ENCODE measurements at regions not wholly inside any gene's neighbourhood (a gene's known extent, or its start where the extent isn't known, plus 50 kb on each side); places are given as distances from the start of the nearest gene placed in this dataset.

GRCh38 chr11:69562816-69563215 is 78.1 kb upstream of the CCND1 start:
- 72 to 97% (median 95%) methylated on average over 4 of the region's 4 CpGs for WGBS, 4 donors
- Histone ChIP-seq H3K27me3 (no peaks in the 10 kb centered on the region), H3K4me1 (no peaks in the 10 kb centered on the region), H3K4me3 (no peak overlapping the region), H3K27ac (no peak overlapping the region), H3K9me3 (peaks cover 0 to 13% (median 0%) of the 10 kb centered on the region in 12 donors), H3K36me3 (no peaks in the 10 kb centered on the region)
- intact Hi-C loops (cut with DNase I), result no loop called here
- ATAC-seq (no peak), DNase-seq (no peak)
- no peak for TF ChIP-seq CTCF (IDR thresholded peaks at IDR 0.05)
- TF ChIP-seq POLR2A (IDR thresholded peaks at IDR 0.05), result no peak

DNA sequence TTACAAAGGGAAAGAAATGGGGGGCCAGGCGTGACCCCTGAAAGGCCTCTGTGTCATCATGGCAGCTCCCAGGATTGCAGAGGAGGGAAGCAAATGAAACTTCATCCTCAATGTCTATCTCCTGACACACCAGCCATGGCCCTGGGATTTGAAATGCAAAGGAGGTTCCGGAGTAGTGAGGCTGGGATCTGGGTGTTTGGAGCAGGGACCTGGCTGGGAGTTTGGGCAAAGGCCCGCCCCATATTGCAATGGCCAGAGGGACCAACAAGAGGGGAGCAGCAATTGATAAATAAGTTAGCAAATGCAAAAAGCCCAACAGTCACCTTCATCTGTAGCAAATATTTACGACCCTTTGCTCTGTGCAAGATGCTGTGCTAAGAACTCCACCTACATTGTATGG is 77.7 kb upstream of the CCND1 start:
- ATAC-seq, result no peak
- TF ChIP-seq CTCF (IDR thresholded peaks at IDR 0.05) (no peak), POLR2A (IDR thresholded peaks at IDR 0.05) (no peak)
- DNase-seq, result no peak
- Histone ChIP-seq H3K9me3 (peaks cover 0 to 13% (median 0%) of the 10 kb centered on the region in 12 donors), H3K27me3 (no peaks in the 10 kb centered on the region), H3K27ac (no peak overlapping the region), H3K4me1 (no peaks in the 10 kb centered on the region), H3K4me3 (no peak overlapping the region), H3K36me3 (no peaks in the 10 kb centered on the region)
- intact Hi-C loops (cut with DNase I), result no loop called here
- WGBS, 4 donors, result 94 to 100% (median 96%) methylated on average over 4 of the region's 4 CpGs

DNA sequence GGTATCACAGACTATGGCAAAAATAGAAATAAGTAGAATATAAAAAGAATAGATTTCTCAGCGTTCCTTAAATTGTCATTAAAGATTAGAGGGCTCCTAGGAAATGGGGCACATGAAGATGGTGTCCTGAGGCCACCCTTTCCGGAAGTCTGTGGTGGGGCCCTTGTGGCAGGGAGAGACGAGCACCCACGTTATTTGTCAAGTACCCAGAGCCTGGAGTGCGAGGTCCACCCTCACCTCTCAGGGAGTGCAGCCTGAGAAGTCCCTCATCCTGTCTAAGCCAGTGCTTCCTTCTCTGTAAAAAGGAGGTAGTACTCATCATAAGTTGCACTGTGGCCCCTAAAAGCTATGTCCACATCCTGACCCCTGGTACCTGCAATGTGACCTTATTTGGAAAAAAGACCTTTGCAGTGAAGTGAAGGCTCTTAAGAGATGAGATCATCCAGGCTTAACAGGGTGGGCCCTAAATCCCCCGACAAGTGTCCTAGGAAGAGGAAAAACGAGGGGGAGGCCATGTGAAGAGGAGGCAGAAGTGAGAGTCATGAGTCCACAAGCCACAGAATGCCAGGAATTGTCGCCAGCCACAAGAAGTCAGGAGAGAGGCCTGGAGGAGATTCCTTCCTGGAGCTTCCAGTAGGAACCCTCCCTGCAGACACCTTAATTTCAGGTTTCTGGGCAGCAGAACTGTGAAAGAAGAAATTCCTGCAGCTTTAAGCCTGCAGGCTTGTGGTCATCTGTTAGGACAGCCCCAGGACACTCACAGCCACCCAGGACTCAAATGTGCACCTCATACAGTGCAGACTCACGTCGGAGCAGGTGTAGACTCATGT is 76.8 kb upstream of the CCND1 start:
- no peak for TF ChIP-seq POLR2A (IDR thresholded peaks at IDR 0.05)
- TF ChIP-seq CTCF (IDR thresholded peaks at IDR 0.05), result no peak
- H3K36me3 ChIP-seq, result no peaks in the 10 kb centered on the region
- DNase-seq (no peak), ATAC-seq (no peak)
- no peak overlapping the region for H3K4me3 ChIP-seq
- intact Hi-C loops (cut with DNase I), result no loop called here
- peaks cover 0 to 13% (median 0%) of the 10 kb centered on the region in 12 donors for H3K9me3 ChIP-seq
- no peak overlapping the region for H3K27ac ChIP-seq
- 82 to 89% (median 85%) methylated on average over 10 of the region's 10 CpGs for WGBS, 4 donors
- no peaks in the 10 kb centered on the region for H3K4me1 ChIP-seq
- H3K27me3 ChIP-seq, result no peaks in the 10 kb centered on the region

- TF ChIP-seq POLR2A (IDR thresholded peaks at IDR 0.05) (no peak), CTCF (IDR thresholded peaks at IDR 0.05) (no peak)
- no peaks in the 10 kb centered on the region for H3K36me3 ChIP-seq
- H3K27me3 ChIP-seq, result no peaks in the 10 kb centered on the region
- intact Hi-C loops (cut with DNase I), result no loop called here
- no peak for ATAC-seq
- peaks cover 0 to 11% (median 0%) of the 10 kb centered on the region in 12 donors for H3K9me3 ChIP-seq
- no peak for DNase-seq
- H3K27ac ChIP-seq, result no peak overlapping the region
- WGBS, 4 donors, result 66 to 84% (median 79%) methylated on average over 3 of the region's 3 CpGs
- no peaks in the 10 kb centered on the region for H3K4me1 ChIP-seq
- H3K4me3 ChIP-seq, result no peak overlapping the region
Observed at GRCh38 chr11:69566001-69566400, 75.0 kb upstream of the CCND1 start.
